ENCODE measurements at regions not wholly inside any gene's neighbourhood (a gene's known extent, or its start where the extent isn't known, plus 50 kb on each side); places are given as distances from the start of the nearest gene placed in this dataset.

DNA sequence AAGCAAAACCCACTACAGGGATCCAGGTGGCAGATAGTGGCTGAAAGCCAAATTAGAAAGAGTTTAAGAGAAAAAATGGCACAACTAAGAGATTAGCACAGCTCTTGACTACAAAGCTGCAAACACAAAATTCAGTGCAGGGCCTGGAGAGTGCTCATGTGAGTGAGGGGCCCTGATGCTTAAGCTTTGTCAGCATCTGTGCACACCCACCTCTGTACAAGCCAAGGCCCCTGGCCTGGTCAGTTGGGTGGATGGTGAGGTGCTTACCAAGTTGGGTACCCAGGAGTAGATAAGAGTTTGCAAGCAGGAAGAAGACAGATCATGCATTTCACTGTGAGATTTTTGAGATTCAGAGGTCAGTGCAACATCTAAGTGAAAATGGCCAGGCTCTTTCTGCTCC is 62.7 kb upstream of the ATP1B1 start:
- TF ChIP-seq ZNF8 (CRISPR knock-in tag; IDR thresholded peaks at IDR 0.05) (no peak), ZFP3 (CRISPR knock-in tag; IDR thresholded peaks at IDR 0.05) (no peak), TCF4 (CRISPR knock-in tag; IDR thresholded peaks at IDR 0.05; ENCODE audit: borderline replicate concordance) (no peak), SNAI2 (CRISPR knock-in tag; IDR thresholded peaks at IDR 0.05) (no peak), ESRRG (CRISPR knock-in tag; IDR thresholded peaks at IDR 0.05) (no peak), ZFP30 (CRISPR knock-in tag; IDR thresholded peaks at IDR 0.05) (no peak), RARB (CRISPR knock-in tag; IDR thresholded peaks at IDR 0.05) (no peak)
- TF ChIP-seq, protein P1, sequence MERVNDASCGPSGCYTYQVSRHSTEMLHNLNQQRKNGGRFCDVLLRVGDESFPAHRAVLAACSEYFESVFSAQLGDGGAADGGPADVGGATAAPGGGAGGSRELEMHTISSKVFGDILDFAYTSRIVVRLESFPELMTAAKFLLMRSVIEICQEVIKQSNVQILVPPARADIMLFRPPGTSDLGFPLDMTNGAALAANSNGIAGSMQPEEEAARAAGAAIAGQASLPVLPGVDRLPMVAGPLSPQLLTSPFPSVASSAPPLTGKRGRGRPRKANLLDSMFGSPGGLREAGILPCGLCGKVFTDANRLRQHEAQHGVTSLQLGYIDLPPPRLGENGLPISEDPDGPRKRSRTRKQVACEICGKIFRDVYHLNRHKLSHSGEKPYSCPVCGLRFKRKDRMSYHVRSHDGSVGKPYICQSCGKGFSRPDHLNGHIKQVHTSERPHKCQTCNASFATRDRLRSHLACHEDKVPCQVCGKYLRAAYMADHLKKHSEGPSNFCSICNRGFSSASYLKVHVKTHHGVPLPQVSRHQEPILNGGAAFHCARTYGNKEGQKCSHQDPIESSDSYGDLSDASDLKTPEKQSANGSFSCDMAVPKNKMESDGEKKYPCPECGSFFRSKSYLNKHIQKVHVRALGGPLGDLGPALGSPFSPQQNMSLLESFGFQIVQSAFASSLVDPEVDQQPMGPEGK (CRISPR knock-in tag; IDR thresholded peaks at IDR 0.05; ENCODE audit: borderline replicate concordance) = no peak
- TF ChIP-seq, protein P2, sequence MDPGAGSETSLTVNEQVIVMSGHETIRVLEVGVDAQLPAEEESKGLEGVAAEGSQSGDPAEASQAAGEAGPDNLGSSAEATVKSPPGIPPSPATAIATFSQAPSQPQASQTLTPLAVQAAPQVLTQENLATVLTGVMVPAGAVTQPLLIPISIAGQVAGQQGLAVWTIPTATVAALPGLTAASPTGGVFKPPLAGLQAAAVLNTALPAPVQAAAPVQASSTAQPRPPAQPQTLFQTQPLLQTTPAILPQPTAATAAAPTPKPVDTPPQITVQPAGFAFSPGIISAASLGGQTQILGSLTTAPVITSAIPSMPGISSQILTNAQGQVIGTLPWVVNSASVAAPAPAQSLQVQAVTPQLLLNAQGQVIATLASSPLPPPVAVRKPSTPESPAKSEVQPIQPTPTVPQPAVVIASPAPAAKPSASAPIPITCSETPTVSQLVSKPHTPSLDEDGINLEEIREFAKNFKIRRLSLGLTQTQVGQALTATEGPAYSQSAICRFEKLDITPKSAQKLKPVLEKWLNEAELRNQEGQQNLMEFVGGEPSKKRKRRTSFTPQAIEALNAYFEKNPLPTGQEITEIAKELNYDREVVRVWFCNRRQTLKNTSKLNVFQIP (CRISPR knock-in tag; IDR thresholded peaks at IDR 0.05; ENCODE audit: borderline replicate concordance, low read depth) = no peak
